HG03521 (cell line): ENCODE measurements at regions not wholly inside any gene's neighbourhood (a gene's known extent, or its start where the extent isn't known, plus 50 kb on each side); places are given as distances from the start of the nearest gene placed in this dataset.
"Not testable (repeated sequence)": the region's sequence is repeated elsewhere in the genome, so short reads cannot be mapped to it uniquely, and the experiment has no call there.

Source experiments
- ATAC-seq: cut with Tn5 transposase; IDR thresholded peaks from one replicate; pipeline ENCODE4 v1.9.1; 2021; ENCODE audit warnings: mild to moderate bottlenecking, moderate library complexity; ENCODE audit not compliant: unreplicated experiment

DNA sequence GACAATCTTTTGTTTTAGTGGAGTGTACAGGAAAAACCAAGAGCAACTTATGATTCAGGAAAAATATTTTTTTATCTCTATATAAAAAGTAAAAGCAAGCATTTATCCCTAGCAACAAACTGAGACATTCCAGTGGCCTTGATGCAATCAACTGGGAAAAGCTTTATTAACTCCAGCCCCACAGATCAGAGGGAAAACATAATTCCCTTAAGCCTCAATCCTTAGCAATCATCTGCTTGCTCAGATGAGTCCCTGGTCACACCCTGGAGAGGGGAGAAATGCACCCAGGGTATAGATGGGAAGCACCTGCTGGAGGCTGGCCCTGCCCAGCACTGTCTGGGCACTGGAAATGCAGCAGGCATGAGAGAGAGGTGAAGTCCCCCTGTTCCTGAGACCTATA, 636.6 kb downstream of the TNS3 start:
- no peak for ATAC-seq

DNA sequence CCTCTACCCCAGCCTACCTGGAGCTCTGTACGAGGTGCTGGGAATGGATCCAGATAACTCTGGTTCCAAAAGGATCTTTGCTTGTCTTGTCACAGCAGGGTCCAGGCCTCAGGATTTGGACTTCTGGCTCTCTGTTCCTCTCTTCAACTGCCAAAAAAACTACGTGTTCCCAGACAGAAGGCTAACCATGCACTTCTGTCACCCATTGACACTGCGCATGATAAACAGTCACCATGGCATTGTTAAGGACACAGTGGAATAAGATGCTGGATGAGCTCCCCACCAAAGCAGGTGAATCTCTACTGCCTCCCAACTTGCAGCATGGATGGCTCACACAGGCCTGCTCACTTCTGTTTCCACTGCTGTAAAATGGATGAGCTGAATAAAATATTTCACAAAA, 637.9 kb downstream of the TNS3 start:
- ATAC-seq, result no peak

DNA sequence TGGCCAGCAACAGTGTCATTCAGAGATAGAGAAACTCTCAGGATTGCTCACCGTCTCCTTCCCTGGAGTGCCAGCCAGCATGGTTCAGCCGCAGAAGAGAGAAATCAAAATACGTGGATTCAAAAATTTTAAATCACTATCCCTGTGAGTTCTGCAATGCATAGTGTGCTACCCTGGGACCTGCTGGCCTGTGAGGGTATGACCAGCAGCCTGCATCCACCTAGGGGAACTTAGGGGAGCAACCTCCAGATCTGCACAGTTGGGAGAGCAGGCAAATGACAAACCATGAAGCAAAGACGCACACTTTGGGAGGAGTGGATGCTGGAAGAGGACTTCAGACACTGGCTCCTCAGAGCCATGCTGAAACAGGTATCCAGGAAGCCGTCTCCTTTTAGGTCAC, 639.3 kb downstream of the TNS3 start:
- no peak for ATAC-seq

DNA sequence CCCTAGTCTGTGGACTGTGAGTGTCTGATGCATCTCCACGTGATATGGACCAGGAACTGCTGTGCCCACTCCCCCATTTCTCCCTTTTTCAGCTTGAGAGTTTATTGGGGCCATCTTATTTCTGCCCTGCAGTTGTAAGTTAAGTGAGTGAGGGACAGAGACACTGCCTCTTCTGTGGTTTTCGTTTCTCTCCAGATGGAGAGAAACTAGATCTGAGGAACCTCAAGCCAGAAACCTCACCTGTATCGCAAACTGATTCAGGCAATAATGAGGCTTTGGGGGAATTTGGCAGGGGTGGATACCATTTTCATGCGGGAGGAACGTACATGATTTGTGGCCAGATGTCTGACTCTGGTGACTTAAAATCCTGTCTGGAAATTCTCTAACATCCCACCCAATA, 641.7 kb downstream of the TNS3 start:
- ATAC-seq, result no peak

DNA sequence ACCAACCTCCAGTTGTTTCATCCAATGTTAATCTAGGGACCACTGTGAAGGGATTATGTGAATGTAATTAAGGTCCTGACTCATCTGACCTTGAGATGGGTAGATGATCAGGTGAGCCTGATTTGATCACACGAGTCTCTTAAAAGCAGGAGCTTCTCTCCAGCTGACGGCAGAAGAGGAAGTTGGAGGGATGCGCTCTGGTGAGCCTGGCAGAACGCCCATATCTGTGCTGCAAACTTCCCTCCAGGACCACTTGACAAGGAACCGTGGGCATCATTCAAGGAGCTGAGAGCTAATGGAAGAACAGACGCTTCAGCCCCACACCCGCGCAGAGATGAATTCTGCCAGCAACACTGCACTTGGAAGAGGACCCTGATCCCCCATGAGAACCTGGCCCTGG, 642.4 kb downstream of the TNS3 start:
- no peak for ATAC-seq

DNA sequence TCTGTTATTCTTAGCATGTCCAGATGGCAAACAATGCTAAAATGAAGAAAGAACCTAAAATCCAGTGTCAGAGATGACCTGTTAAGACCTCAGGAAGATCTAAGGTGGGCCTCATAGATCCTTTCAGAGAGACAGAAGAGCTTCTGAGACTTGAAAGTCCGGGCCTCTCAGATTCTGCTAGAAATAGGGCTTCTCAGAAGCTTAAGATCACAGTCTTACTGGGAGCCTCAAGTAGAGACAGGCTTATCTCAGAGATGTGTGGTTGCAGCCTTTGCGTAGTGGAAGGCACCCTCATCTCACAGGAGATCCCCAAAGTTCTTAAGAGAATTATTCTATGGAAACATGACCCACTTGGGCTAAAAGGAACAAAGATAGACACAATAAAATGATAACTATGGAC, 642.8 kb downstream of the TNS3 start:
- no peak for ATAC-seq

DNA sequence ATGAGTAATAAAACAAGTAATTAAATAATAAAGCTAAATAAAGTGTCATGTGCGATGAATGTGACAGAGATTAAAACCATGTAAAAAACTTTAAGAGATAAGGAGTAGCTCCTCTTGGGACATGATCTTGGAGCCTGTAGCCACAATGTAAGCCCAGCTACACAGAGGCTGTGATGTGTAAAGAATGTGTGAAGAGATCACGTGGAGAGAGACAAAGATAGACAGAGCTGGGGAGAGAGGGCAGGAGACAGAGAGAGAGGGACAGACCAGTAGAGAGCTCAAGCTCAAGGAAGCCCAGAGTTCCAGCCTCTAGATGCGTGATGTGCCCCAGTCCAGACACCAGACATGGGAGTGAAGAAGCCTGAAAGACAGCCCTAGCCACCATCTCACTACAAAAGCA, 644.1 kb downstream of the TNS3 start:
- no peak for ATAC-seq

DNA sequence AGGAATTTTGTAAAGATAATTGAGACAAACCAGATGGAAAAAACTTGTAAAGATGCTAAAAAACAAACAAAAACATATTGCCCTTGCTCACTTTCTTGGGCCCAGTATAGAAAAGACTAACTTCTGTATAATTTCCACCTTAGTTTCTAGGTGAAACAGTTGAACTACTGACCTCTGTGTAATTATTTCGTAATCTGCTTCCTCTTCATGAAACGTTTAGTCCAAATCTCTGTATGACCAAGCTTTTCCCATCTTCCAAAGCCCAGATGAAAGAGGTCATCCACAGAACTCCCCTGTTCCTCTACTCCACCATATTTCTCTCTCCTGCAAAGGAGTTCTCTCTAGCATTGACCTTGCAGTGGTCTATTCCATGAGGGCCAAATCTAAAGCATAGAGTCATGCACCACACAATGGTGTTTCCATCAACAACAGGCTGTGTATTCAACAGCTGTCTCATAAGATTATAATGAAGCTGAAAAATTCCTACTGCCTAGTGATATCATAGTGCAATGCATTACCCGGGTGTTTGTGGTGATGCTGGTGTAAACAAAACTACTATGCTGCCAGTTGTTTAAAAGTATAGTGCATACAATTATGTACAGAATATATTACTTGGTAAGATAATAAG, 647.6 kb downstream of the TNS3 start:
- no peak for ATAC-seq

DNA sequence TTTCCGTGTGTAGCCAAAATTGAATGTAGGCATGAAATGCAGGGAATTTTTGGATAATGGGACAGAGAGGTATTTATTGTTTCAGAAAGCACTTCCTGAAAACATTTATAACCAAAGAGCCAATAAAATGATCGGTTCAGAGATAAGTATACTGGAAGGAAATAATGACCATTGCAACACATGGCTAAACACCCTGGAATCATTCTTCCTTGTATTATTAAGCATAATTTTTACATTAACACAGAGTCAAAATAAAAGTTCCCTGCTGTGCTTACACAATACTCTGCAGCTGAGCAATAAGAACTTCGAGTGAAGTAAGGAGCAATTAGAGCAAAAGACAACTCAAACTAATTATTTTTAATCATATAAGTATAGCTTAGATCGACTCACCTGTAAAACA, 648.3 kb downstream of the TNS3 start:
- ATAC-seq, result no peak

DNA sequence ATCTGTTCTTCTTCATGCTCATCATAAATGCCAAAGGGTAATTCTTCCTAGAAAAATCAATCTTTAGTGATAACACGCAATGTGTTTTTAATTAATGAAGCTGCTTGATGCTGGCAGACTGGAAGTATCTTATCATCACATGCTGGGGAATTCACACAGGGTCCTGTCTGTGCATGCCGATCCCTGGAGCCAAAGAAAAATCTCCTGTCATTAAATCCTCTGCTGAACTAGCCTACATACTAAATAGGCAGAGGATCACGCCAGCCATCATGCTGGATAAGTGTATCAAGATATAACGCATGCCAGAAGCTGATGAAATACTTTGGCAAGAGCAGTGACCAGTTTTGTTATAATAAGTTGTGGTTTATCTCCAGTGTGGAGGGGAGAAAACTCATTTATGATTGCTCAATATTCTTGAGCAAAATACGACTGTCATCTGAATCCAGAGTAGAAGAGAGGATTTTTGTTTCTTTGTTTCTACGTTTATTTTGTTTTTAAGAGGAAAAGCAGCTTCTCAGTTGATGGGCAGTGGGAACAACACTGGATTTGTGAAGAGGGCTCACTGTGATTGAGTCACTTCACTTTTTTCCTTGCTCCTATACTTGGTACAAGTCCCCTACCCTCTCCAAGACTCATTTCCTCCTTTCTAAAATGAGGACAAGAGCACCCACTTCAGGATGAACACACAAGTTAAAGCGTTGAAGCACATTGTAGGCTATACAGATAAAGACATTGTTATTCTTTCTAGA, 649.1 kb downstream of the TNS3 start:
- ATAC-seq, result no peak

DNA sequence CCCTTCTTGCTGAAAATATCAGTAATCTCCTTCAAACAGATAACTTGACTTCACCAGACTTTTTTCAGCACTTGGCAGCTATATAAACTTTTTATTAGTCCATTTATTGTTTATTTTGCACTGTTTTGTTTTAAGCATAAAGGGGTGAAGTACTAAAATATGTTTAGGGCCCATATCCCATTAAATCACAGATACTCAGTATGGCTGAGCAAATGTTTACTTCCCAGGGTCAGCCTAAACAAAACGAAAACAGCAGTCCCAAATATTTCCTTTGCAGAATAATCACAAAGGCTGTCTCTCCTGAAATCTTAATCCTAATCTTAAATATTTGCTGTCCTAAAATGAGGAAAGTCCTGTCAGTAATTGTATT, 649.6 kb downstream of the TNS3 start:
- ATAC-seq, result no peak

DNA sequence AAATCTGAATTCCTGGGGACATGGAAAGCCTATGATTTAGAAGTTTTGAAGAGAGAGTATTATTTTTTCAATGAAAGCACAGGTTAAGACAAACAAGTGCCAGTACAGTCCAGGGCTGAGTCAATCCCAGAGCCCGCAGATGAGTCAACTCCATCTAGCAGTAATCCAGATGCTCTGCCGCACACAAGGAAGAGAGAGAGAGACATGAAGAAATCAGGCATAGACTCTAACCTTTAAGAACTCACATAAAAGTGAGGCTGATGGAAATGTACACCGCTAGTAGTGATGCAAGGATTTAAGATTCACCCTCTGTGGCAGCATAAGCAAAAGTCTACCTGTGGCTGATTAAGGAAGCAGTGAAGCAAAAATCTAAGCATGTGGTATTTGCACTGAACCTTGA, 651.5 kb downstream of the TNS3 start:
- ATAC-seq, result no peak

DNA sequence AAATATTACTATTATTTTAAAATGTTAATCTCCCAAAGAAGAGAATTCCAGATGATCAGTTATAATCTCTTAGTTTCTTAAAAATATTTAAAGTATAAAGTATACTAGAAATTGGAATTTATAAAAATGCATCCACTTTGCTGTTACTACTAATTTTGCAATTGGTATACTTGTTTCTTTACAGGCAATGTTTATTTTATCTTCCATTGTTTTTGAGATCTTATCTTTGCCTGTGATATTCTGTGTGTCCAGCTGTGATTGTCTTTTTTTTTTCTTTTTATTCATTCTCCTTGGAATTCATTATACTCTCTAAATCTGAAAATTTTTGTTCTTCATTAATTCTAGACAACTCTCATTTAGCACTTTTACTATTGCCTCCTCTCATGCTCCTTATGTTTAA, 652.6 kb downstream of the TNS3 start:
- ATAC-seq, result no peak

DNA sequence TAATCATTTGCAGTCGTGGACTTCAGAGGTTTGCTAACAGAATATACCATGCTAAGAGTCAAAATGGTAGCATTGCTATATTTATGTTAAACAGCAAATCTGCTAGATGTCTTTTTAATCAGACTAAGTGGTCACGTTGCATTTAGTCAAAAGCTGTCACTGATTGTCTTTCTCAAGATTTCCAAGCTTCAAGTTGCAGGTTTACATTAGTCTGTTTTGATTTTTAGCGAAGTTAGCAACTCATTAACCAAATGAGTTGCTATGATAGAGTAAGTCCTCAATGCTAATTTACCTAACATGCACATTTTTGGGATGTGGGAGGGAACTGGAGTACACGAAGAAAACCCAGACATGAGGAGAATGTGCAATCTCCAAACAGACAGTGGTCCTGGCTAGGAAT, 653.2 kb downstream of the TNS3 start:
- ATAC-seq, result no peak

DNA sequence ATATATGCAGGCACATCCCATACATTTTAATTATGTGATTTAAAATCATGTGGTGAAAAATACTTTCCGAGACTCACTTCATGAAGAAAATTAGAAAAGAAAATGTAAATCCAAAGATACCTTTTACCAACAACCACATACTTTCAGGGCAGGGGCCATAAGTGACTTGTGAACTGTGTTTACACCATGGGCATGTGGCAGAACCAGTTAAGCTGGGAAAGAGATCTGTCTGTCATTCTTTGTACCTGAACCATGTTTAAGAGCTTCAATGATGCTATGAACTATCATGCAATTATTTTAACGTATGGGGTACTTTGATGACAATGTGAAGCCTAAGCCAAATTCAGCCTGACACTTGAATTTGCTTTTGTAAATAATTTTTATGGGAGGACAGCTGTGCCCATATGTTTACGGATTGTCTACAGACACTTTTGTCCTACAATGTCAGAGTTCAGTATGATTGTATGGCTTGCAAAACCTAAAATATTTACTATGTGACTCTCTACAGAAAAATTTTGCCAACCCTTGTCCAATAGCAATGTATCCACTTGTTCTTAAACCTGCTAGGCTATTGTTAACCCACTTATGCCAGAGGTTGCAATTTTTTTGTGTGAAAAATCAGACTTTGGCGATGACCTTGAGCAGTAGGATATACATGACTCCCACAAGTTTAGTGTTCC, 654.6 kb downstream of the TNS3 start:
- ATAC-seq, result no peak

DNA sequence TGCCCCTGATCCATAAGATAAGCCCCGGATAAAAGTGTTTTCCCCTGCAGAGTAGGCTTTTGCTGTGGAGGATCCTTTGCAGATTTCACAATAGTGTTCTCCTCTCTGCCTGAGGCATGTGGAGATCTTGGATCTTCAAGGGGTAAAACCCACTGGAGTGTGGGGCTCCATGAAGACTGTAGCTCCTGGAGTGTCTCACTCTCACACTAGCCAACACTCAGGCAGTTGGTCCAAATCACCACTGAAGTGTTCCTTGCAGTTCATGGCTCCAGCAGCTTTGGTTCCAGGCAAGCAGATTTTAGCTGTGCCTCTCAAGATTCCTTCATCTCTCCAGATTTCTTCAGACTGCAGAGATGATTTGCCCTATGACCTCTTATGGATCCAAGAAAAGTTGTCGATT, 665.3 kb downstream of the TNS3 start:
- no peak for ATAC-seq

DNA sequence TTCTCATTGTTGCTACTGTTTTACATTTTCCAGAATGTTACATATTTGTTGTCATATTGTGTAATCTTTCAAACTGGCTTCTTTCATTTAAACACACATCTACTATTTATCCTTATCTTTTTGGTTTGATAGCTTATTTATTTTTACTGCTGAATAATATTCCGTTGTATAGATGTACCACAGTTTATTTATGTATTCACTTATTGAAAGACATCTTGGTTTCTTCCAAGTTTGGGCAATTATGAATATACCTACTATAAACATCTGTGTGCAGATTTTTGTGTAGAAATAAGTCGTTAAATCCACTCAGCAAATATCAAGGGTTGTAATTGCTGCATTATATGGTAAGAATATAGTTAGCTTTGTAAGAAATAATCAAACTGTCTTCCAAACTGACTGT, 669.2 kb downstream of the TNS3 start:
- ATAC-seq, result no peak

DNA sequence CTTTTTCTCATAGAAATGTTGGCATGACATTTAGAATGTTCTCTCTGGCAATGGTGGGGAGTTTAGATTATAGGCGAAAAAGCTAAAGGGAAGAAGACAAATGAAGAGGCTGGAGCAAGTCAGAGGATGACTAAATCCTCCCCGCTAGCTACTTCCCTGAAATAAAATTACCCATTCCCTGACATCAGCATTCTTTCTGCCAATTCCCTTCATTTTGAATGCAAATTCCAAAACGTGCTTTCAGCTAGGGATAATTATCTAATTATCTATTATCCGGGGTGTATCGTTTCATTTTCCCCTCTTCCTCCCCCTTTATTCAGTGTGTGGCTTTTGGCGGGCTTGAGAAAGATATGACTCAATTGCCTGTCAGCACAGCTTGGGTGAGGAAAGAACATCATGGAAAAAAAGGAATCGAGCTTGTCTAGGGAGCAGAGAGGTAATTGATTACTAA, 672.3 kb downstream of the TNS3 start:
- ATAC-seq, result no peak

DNA sequence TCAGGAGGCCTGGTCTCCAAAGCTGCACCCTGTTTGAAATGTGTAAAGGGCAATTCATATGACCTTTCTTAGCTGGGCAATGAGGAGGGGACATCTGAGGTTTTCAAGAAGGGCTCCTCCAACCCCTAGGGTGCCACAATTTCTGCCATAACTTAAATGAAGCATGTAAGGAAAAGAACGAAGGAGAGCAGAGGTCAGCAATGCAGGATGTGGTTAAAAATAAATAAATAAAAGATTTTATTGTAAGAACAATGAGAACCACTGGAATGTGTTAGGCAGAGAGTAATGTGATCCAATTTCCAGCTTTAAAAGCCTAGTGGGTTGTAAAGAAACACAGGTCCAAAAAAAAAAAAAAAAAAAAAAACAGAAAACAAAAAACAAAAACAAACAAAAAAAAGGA, 673.1 kb downstream of the TNS3 start:
- ATAC-seq, result no peak

DNA sequence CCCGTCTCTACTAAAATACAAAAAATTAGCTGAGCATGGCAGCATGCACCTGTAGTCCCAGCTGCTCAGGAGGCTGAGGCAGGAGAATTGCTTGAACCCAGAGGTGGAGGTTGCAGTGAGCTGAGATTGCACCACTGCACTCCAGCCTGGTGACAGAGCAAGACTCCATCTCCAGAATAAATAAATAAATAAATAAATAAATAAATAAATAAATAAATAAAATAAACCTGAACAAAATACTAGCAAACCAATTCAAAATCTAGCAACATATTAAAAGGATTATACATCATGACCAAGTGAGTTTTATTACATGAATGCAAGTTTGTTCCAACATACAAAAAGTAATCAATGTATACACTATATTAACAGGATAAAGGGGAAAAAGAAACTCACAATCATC, 677.4 kb downstream of the TNS3 start:
- not testable (repeated sequence) for ATAC-seq

DNA sequence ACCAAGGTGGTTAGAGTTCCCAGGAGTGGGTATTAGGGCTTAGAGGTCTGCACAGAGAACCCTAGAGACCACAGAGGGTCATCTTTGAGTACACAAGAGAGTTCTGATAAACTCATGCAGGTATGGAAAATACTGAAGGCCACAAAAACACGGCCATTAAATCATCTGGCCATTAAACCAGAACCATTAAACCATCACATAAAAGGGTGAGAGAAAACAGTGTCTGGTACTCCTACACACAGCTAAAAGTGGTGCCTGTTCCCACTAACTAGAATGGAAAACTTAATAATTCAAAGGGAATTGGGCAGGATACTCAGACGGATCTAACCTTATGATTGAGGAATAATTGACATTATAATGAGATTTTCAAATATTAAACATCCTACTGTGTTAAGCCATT, 679.4 kb downstream of the TNS3 start:
- no peak for ATAC-seq
